ENCODE measurements at regions not wholly inside any gene's neighbourhood (a gene's known extent, or its start where the extent isn't known, plus 50 kb on each side); places are given as distances from the start of the nearest gene placed in this dataset.
"Not testable (repeated sequence)": the region's sequence is repeated elsewhere in the genome, so short reads cannot be mapped to it uniquely, and the experiment has no call there.

DNA sequence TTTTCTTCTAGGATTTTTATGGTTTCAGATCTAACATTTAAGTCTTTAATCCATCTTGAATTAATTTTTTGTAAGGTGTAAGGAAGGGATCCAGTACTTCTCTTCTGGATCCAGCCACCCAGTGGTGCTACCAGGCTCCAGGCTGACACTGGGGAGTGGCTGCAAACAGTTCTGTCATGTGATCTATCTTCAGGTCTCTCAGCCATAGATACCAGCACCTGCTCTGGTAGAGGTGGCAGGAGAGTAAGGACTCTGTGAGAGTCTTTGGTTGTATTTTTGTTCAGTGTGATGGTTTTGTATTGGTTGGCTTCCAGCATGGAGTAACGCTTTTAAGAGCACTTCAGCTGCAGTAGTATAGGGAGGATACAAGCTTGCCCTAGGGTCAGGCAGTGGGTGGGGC is 205.9 kb downstream of the FGF10 start:
- intact Hi-C loops (cut with DNase I; ENCODE audit: low total_unique reads) = no loop called here
- no peaks in the 10 kb centered on the region for H3K36me3 ChIP-seq
- H3K9me3 ChIP-seq = no peaks in the 10 kb centered on the region
- TF ChIP-seq, protein P1, sequence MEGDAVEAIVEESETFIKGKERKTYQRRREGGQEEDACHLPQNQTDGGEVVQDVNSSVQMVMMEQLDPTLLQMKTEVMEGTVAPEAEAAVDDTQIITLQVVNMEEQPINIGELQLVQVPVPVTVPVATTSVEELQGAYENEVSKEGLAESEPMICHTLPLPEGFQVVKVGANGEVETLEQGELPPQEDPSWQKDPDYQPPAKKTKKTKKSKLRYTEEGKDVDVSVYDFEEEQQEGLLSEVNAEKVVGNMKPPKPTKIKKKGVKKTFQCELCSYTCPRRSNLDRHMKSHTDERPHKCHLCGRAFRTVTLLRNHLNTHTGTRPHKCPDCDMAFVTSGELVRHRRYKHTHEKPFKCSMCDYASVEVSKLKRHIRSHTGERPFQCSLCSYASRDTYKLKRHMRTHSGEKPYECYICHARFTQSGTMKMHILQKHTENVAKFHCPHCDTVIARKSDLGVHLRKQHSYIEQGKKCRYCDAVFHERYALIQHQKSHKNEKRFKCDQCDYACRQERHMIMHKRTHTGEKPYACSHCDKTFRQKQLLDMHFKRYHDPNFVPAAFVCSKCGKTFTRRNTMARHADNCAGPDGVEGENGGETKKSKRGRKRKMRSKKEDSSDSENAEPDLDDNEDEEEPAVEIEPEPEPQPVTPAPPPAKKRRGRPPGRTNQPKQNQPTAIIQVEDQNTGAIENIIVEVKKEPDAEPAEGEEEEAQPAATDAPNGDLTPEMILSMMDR (IDR thresholded peaks at IDR 0.05) = no peak
- no peak for DNase-seq
- H3K27ac ChIP-seq = no peak overlapping the region
- H3K4me1 ChIP-seq = peaks cover 0 to 7% (median 0%) of the 10 kb centered on the region in 4 donors
- no peak overlapping the region for H3K4me3 ChIP-seq
- H3K27me3 ChIP-seq = no peaks in the 10 kb centered on the region

DNA sequence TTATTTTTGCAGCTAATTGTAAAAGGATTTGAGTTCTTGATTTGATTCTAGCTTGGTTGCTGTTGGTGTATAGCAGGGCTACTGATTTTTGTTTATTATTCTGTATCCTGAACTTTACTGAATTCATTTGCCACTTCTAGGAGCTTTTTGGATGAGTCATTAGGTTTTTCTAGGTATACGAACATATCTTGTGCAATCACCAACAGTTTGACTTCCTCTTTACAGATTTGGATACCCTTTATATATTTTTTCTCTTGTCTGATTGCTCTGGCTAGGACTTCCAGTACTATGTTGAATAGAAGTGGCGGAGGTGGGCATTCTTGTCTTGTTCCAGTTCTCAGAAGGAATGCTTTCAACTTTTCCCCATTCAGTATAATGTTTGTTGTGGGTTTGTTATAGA is 210.8 kb downstream of the FGF10 start:
- Histone ChIP-seq H3K4me3 (no peak overlapping the region), H3K4me1 (no peaks in the 10 kb centered on the region), H3K36me3 (no peaks in the 10 kb centered on the region), H3K9me3 (no peaks in the 10 kb centered on the region), H3K27me3 (no peaks in the 10 kb centered on the region), H3K27ac (no peak overlapping the region)
- TF ChIP-seq, protein P1 (IDR thresholded peaks at IDR 0.05) = no peak
- no peak for DNase-seq
- intact Hi-C loops (cut with DNase I; ENCODE audit: low total_unique reads) = no loop called here

DNA sequence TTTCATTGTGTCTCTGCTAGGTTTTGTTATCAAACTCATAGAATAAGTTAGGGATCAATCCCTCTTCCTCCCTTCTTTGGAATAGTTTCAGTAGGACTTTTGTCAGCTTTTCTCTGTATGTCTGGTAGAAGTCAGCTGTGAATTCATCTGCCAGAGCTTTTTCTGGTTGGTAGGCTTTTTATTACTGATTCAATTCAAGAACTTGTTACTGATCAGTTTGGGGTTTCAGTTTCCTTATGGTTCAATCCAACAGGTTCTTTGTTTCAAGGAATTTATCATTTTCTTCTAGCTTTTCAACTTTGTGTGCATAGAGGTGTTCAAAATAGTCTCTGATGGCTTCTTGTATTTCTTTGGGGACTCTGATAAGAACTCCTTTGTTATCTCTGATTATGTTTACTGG is 221.7 kb downstream of the FGF10 start:
- Histone ChIP-seq H3K36me3 (no peaks in the 10 kb centered on the region), H3K27ac (no peak overlapping the region), H3K4me3 (no peak overlapping the region), H3K4me1 (no peaks in the 10 kb centered on the region), H3K27me3 (no peaks in the 10 kb centered on the region), H3K9me3 (no peaks in the 10 kb centered on the region)
- intact Hi-C loops (cut with DNase I; ENCODE audit: low total_unique reads) = no loop called here
- TF ChIP-seq, protein P1 (IDR thresholded peaks at IDR 0.05) = no peak
- DNase-seq = no peak

DNA sequence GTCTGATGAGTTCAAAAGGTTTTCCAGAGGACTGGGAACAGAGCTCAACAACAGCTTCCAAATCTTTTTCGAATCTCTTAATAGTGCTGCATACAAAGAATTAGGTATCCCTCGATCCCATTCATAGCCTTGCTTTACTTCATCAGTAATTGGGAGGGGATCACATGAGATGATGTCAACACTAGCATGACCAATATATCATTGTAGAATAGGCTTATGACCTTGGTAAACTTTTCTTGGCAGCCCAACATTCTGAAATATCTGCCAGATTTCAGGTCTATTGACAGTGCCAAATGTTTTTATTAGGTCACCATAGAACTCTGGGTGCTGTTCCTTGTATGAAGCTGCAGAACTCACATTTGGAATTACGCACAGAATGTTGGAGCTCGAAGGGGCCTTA is 228.9 kb downstream of the FGF10 start:
- TF ChIP-seq, protein P1 (IDR thresholded peaks at IDR 0.05) = no peak
- intact Hi-C loops (cut with DNase I; ENCODE audit: low total_unique reads) = no loop called here
- DNase-seq = no peak

DNA sequence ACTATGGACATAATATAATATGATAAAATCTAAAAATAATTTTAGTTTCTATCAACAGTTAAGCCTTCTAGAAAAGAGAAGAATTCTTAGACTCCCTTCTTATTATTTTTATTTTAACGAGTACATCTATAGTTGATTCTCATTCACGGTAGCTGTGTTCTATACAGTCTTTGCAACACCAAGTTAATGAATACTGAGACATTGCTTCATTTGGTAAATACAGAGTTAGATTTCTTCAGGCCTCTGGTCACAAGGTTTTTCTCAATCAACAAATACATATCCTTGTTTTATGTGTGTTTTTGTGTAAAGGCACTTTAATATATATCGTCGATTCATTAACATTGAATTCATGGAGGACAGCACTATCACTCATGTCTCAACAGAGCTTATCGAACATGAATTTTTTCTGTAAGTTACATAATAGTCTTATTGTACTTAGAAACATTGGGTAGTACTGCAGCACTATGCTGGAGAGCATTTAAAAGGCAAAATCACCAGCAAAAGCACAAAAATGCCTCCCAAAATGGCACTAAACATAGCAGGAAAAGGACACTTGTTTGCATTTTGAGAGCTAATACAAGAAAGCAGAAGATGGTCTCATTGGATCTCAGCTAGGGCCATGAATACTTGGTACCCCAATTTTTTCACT is 239.0 kb downstream of the FGF10 start:
- H3K4me1 ChIP-seq = no peaks in the 10 kb centered on the region
- TF ChIP-seq, protein P1 (IDR thresholded peaks at IDR 0.05) = no peak
- H3K9me3 ChIP-seq = peaks cover 0 to 8% (median 3%) of the 10 kb centered on the region in 3 donors
- H3K4me3 ChIP-seq = no peak overlapping the region
- intact Hi-C loops (cut with DNase I; ENCODE audit: low total_unique reads) = no loop called here
- no peaks in the 10 kb centered on the region for H3K36me3 ChIP-seq
- DNase-seq = no peak
- no peaks in the 10 kb centered on the region for H3K27me3 ChIP-seq
- H3K27ac ChIP-seq = no peak overlapping the region

More for the DNA sequence above, 228.9 kb downstream of the FGF10 start:
- H3K9me3 ChIP-seq = peaks cover 0 to 10% (median 6%) of the 10 kb centered on the region in 3 donors
- no peak overlapping the region for H3K27ac ChIP-seq
- H3K36me3 ChIP-seq = no peaks in the 10 kb centered on the region
- no peaks in the 10 kb centered on the region for H3K27me3 ChIP-seq
- no peak overlapping the region for H3K4me3 ChIP-seq
- no peaks in the 10 kb centered on the region for H3K4me1 ChIP-seq

DNA sequence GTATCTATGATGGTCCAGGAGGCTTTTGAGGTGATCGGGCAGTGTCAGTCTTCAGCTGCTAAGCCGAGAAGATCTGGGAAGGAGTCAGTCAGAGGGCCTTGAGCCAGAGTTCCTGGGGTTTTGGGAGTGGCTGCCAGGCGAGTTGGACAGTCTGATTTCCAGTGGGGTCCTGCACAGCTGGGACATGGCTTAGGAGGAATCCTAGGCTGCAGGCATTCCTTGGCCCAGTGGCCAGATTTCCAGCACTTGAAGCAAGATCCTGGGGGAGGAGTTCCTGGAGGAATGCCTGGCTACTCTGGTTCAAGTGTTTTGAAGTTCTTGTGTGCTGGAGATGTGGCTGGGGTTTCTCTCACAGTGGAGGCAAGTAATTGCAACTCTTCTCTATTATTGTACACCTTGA is 271.3 kb downstream of the FGF10 start:
- H3K4me1 ChIP-seq; H3K27ac ChIP-seq; H3K4me3 ChIP-seq; intact Hi-C loops (cut with DNase I; ENCODE audit: low total_unique reads); H3K27me3 ChIP-seq; H3K36me3 ChIP-seq; H3K9me3 ChIP-seq: not testable (repeated sequence)
- DNase-seq = peak; percentile 36 to 79

DNA sequence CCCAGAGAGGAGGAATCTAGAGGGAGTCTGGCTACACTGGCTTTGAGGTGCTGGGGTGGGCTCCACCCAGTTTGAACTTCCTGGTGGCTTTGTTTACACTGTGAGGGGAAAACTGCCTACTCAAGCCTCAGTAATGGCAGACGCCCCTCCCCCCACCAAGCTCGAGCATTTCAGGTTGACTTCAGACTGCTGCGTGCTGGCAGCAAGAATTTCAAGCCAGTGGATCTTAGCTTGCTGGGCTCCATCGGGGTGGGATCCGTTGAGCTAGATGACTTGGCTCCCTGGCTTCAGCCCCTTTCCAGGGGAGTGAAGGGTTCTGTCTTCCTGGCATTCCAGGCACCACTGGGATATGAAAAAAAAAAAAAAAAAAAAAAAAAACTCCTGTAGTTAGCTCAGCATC is 281.0 kb downstream of the FGF10 start:
- intact Hi-C loops (cut with DNase I; ENCODE audit: low total_unique reads); H3K4me1 ChIP-seq; DNase-seq; H3K27ac ChIP-seq; H3K4me3 ChIP-seq; H3K27me3 ChIP-seq; H3K36me3 ChIP-seq: not testable (repeated sequence)
- peaks cover 0 to 14% (median 4%) of the 10 kb centered on the region in 3 donors for H3K9me3 ChIP-seq

All from tibial artery (tissue), 4 donors.